ENCODE measurements at regions not wholly inside any gene's neighbourhood (a gene's known extent, or its start where the extent isn't known, plus 50 kb on each side); places are given as distances from the start of the nearest gene placed in this dataset.
A peak's percentile ranks its signal among the peaks of the same experiment; 100 is the strongest.
"Not testable (repeated sequence)": the region's sequence is repeated elsewhere in the genome, so short reads cannot be mapped to it uniquely, and the experiment has no call there.

DNA sequence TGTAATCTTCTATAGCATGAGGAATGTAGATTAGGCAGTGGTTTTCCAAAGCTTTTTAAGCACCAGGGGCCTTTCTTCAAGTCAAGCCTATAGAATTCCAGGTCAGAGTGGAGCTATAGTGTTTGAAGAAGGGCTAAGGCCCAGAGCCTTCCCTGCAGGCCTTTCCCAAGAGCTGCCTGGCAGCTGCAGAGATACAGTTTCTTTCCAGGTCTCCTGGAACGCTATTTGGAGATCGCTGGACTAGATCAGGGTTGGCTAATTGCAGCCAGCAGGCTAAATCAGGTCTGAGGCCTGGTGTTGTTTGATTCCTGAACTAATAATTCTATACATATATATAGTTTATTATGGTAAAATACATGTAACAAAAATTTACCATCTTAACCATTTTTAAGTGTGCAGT lies 319.0 kb upstream of the SPRED2 start:
- Histone ChIP-seq H3K36me3 (ENCODE audit: insufficient read depth, low read length) (no peaks in the 10 kb centered on the region), H3K27me3 (ENCODE audit: insufficient read depth, low read length) (no peaks in the 10 kb centered on the region), H3K79me2 (ENCODE audit: insufficient read depth, low read length) (no peaks in the 10 kb centered on the region), H3K4me3 (ENCODE audit: insufficient read depth, low read depth, low read length) (no peak overlapping the region), H3K4me2 (ENCODE audit: low read length) (no peak overlapping the region), H3K27ac (ENCODE audit: low read depth, low read length) (no peak overlapping the region), H2AFZ (ENCODE audit: low read depth, low read length) (no peak overlapping the region), H4K20me1 (ENCODE audit: insufficient read depth, low read length) (no peaks in the 10 kb centered on the region), H3K9ac (ENCODE audit: low read length) (no peak overlapping the region), H3K4me1 (ENCODE audit: insufficient read depth, low read length) (peaks cover 10% of the 10 kb centered on the region), H3K9me3 (ENCODE audit: insufficient read depth, low read depth, low read length) (no peaks in the 10 kb centered on the region)
- H3K27ac Mint-ChIP-seq (ENCODE audit: unreplicated experiment): no peak overlapping the region
- H3K9me3 Mint-ChIP-seq (ENCODE audit: unreplicated experiment): peaks cover 4% of the 10 kb centered on the region
- TF ChIP-seq, protein P1, sequence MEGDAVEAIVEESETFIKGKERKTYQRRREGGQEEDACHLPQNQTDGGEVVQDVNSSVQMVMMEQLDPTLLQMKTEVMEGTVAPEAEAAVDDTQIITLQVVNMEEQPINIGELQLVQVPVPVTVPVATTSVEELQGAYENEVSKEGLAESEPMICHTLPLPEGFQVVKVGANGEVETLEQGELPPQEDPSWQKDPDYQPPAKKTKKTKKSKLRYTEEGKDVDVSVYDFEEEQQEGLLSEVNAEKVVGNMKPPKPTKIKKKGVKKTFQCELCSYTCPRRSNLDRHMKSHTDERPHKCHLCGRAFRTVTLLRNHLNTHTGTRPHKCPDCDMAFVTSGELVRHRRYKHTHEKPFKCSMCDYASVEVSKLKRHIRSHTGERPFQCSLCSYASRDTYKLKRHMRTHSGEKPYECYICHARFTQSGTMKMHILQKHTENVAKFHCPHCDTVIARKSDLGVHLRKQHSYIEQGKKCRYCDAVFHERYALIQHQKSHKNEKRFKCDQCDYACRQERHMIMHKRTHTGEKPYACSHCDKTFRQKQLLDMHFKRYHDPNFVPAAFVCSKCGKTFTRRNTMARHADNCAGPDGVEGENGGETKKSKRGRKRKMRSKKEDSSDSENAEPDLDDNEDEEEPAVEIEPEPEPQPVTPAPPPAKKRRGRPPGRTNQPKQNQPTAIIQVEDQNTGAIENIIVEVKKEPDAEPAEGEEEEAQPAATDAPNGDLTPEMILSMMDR (IDR thresholded peaks at IDR 0.05; ENCODE audit: insufficient read depth, low read depth, low read length): no peak
- no peak overlapping the region for H3K4me3 Mint-ChIP-seq (ENCODE audit: unreplicated experiment)
- H3K36me3 Mint-ChIP-seq (ENCODE audit: low read depth, unreplicated experiment): peaks cover 2% of the 10 kb centered on the region
- FAIRE-seq (no peak), DNase-seq (ENCODE audit: low read depth) (no peak)
- peaks cover 9% of the 10 kb centered on the region for H3K4me1 Mint-ChIP-seq (ENCODE audit: low read depth, unreplicated experiment)
- no peaks in the 10 kb centered on the region for H3K27me3 Mint-ChIP-seq (ENCODE audit: low read depth, unreplicated experiment)

- TF ChIP-seq, protein P1 (IDR thresholded peaks at IDR 0.05; ENCODE audit: insufficient read depth, low read depth, low read length): no peak
- no peak for TF ChIP-seq EZH2 (IDR thresholded peaks at IDR 0.05; ENCODE audit: insufficient read depth, low read length)
- peak; percentile 72 for DNase-seq (ENCODE audit: low read depth)
- no peak overlapping the region for H3K4me3 ChIP-seq (ENCODE audit: insufficient read depth, low read depth, low read length)
These were observed 317.1 kb upstream of the SPRED2 start for GRCh38 chr2:65749545-65749944.

GRCh38 chr2:65747875-65748274 lies 315.5 kb upstream of the SPRED2 start:
- H4K20me1 ChIP-seq (ENCODE audit: insufficient read depth, low read length); H3K36me3 Mint-ChIP-seq (ENCODE audit: low read depth, unreplicated experiment); H3K27ac ChIP-seq (ENCODE audit: low read depth, low read length); H3K27me3 ChIP-seq (ENCODE audit: insufficient read depth, low read length); H3K36me3 ChIP-seq (ENCODE audit: insufficient read depth, low read length); H3K79me2 ChIP-seq (ENCODE audit: insufficient read depth, low read length); H3K4me3 ChIP-seq (ENCODE audit: insufficient read depth, low read depth, low read length); H3K9ac ChIP-seq (ENCODE audit: low read length); H2AFZ ChIP-seq (ENCODE audit: low read depth, low read length); FAIRE-seq; H3K9me3 Mint-ChIP-seq (ENCODE audit: unreplicated experiment); H3K4me3 Mint-ChIP-seq (ENCODE audit: unreplicated experiment); H3K27ac Mint-ChIP-seq (ENCODE audit: unreplicated experiment); H3K9me3 ChIP-seq (ENCODE audit: insufficient read depth, low read depth, low read length); DNase-seq (ENCODE audit: low read depth); H3K27me3 Mint-ChIP-seq (ENCODE audit: low read depth, unreplicated experiment); H3K4me2 ChIP-seq (ENCODE audit: low read length): not testable (repeated sequence)
- peaks cover 10% of the 10 kb centered on the region for H3K4me1 ChIP-seq (ENCODE audit: insufficient read depth, low read length)
- peaks cover 12% of the 10 kb centered on the region for H3K4me1 Mint-ChIP-seq (ENCODE audit: low read depth, unreplicated experiment)

More at GRCh38 chr2:65749545-65749944, 317.1 kb upstream of the SPRED2 start:
- no peak for FAIRE-seq
- H3K9ac ChIP-seq (ENCODE audit: low read length): no peak overlapping the region
- H3K27ac Mint-ChIP-seq (ENCODE audit: unreplicated experiment): peak overlapping the region; percentile 73
- no peaks in the 10 kb centered on the region for H3K27me3 Mint-ChIP-seq (ENCODE audit: low read depth, unreplicated experiment)
- H3K4me1 Mint-ChIP-seq (ENCODE audit: low read depth, unreplicated experiment): peaks cover 12% of the 10 kb centered on the region
- no peaks in the 10 kb centered on the region for H3K9me3 Mint-ChIP-seq (ENCODE audit: unreplicated experiment)
- no peaks in the 10 kb centered on the region for H4K20me1 ChIP-seq (ENCODE audit: insufficient read depth, low read length)
- H3K4me2 ChIP-seq (ENCODE audit: low read length): peak overlapping the region; percentile 41
- peaks cover 10% of the 10 kb centered on the region for H3K4me1 ChIP-seq (ENCODE audit: insufficient read depth, low read length)
- H3K36me3 ChIP-seq (ENCODE audit: insufficient read depth, low read length): no peaks in the 10 kb centered on the region
- no peaks in the 10 kb centered on the region for H3K79me2 ChIP-seq (ENCODE audit: insufficient read depth, low read length)
- no peaks in the 10 kb centered on the region for H3K9me3 ChIP-seq (ENCODE audit: insufficient read depth, low read depth, low read length)
- no peak overlapping the region for H3K27ac ChIP-seq (ENCODE audit: low read depth, low read length)
- peaks cover 2% of the 10 kb centered on the region for H3K27me3 ChIP-seq (ENCODE audit: insufficient read depth, low read length)
- H3K4me3 Mint-ChIP-seq (ENCODE audit: unreplicated experiment): no peak overlapping the region
- no peak overlapping the region for H2AFZ ChIP-seq (ENCODE audit: low read depth, low read length)
- H3K36me3 Mint-ChIP-seq (ENCODE audit: low read depth, unreplicated experiment): no peaks in the 10 kb centered on the region
